ENCODE measurements at regions not wholly inside any gene's neighbourhood (a gene's known extent, or its start where the extent isn't known, plus 50 kb on each side); places are given as distances from the start of the nearest gene placed in this dataset.

- TF ChIP-seq ZNF274 (IDR thresholded peaks at IDR 0.05; ENCODE audit: low read depth, low read length) (no peak), YY1 (IDR thresholded peaks at IDR 0.05; ENCODE audit: insufficient read depth, insufficient read length) (no peak)
Observed at GRCh38 chr19:31957711-31958110, 387.7 kb upstream of the ZNF507 start.
